Endodermal cell (in vitro differentiated cells): ENCODE measurements at regions not wholly inside any gene's neighbourhood (a gene's known extent, or its start where the extent isn't known, plus 50 kb on each side); places are given as distances from the start of the nearest gene placed in this dataset.

Experiments
- DNase-seq: peaks from one replicate; pipeline ENCODE4 v3.0.0-alpha.2; 2017
- H3K27ac ChIP-seq: 2 replicates; pipeline ENCODE4 v1.5.1; 2013; ENCODE audit warnings: mild to moderate bottlenecking, low read depth, low read length, moderate library complexity
- H3K27me3 ChIP-seq: 2 replicates; pipeline ENCODE4 v1.6.1; 2013; ENCODE audit warnings: mild to moderate bottlenecking, low read length, moderate library complexity; ENCODE audit not compliant: insufficient read depth, control insufficient read depth, poor library complexity, severe bottlenecking
- H3K36me3 ChIP-seq: 2 replicates; pipeline ENCODE4 v1.7.0; 2013; ENCODE audit warnings: mild to moderate bottlenecking, low read length, moderate library complexity; ENCODE audit not compliant: control insufficient read depth, insufficient read depth
- H3K4me1 ChIP-seq: one replicate; pipeline ENCODE4 v1.7.0; 2013; ENCODE audit warnings: low read length; ENCODE audit not compliant: control insufficient read depth, insufficient read depth
- H3K4me3 ChIP-seq: 2 replicates; pipeline ENCODE4 v1.5.1; 2013; ENCODE audit warnings: mild to moderate bottlenecking, low read length, moderate library complexity
- H3K9ac ChIP-seq: 2 replicates; pipeline ENCODE4 v1.6.1; 2013; ENCODE audit warnings: mild to moderate bottlenecking, low read length, moderate library complexity; ENCODE audit not compliant: poor library complexity, severe bottlenecking; ENCODE audit errors: extremely low read depth
- H3K9me3 ChIP-seq: 2 replicates; pipeline ENCODE4 v1.6.1; 2013; ENCODE audit warnings: mild to moderate bottlenecking, low read length, moderate library complexity; ENCODE audit not compliant: control insufficient read depth
- H3K27ac Mint-ChIP-seq: 2 replicates; pipeline ENCODE4 v1.8.0; 2020; ENCODE audit warnings: mixed read lengths
- H3K27me3 Mint-ChIP-seq: 2 replicates; pipeline ENCODE4 v1.8.0; 2021; ENCODE audit warnings: mild to moderate bottlenecking, mixed read lengths; ENCODE audit not compliant: insufficient read depth
- H3K36me3 Mint-ChIP-seq: 2 replicates; pipeline ENCODE4 v1.8.0; 2020; ENCODE audit warnings: low read depth, mixed read lengths
- H3K4me1 Mint-ChIP-seq: 2 replicates; pipeline ENCODE4 v1.8.0; 2020; ENCODE audit warnings: mixed read lengths
- H3K4me3 Mint-ChIP-seq: 2 replicates; pipeline ENCODE4 v1.8.0; 2020; ENCODE audit warnings: mild to moderate bottlenecking, moderate library complexity, mixed read lengths
- H3K9me3 Mint-ChIP-seq: 2 replicates; pipeline ENCODE4 v1.8.0; 2020; ENCODE audit warnings: mild to moderate bottlenecking, mixed read lengths
- WGBS, 2 experiments: methylation state at CpG; one replicate each; pipeline versions ENCODE4 v1.1.5 to v1.1.7; 2013; ENCODE audit warnings: missing lambda C conversion rate in 2 of 2, mixed read lengths in 1 of 2; ENCODE audit not compliant: insufficient coverage in 1 of 2, insufficient read length in 1 of 2; 5-methylcytosine and 5-hydroxymethylcytosine counted together
- TF ChIP-seq, protein P1 (sequence below): fragments of 200-600 bp; sonication (generic); conservative IDR thresholded peaks from 2 replicates; pipeline ENCODE4 v1.5.0; 2021; ENCODE audit warnings: antibody characterized with exemption, mild to moderate bottlenecking

DNA sequence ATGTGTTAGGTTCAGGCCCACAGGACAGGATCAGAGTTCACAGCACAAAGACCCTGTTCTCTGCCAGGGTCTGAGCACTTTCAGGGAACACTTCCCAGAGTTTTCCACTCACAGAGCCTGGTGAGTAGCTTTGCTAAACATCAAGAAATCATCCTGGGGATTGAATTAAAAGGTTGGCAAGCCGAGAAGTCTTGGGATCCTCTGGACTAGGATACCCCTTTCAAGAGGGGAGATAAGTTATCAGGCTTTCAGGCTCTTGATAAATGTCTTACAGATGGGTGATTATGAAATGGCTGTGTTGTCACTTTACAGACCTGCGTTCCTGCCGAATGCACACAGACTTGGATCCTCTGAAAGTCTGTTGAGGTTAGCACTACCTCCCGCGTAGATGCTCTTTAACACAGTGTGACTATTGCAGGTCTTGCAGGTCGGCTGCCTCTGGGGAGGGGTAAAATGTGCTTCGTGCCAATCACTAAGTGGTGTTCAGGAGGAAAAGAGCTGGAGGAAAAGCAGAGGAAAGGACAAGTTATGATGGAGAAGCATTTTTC, 473.5 kb upstream of the AKR1E2 start:
- no peaks in the 10 kb centered on the region for H3K27me3 Mint-ChIP-seq
- Histone ChIP-seq H3K4me3 (peak overlapping the region; percentile 35), H3K9me3 (no peaks in the 10 kb centered on the region), H3K36me3 (no peaks in the 10 kb centered on the region), H3K4me1 (peaks cover 23% of the 10 kb centered on the region), H3K9ac (peak overlapping the region; percentile 41), H3K27ac (no peak overlapping the region), H3K27me3 (no peaks in the 10 kb centered on the region)
- H3K9me3 Mint-ChIP-seq, result no peaks in the 10 kb centered on the region
- peak overlapping the region; percentile 27 for H3K4me3 Mint-ChIP-seq
- H3K36me3 Mint-ChIP-seq, result no peaks in the 10 kb centered on the region
- peaks cover 39% of the 10 kb centered on the region for H3K4me1 Mint-ChIP-seq
- peak overlapping the region; percentile 42 for H3K27ac Mint-ChIP-seq
- TF ChIP-seq, protein P1, sequence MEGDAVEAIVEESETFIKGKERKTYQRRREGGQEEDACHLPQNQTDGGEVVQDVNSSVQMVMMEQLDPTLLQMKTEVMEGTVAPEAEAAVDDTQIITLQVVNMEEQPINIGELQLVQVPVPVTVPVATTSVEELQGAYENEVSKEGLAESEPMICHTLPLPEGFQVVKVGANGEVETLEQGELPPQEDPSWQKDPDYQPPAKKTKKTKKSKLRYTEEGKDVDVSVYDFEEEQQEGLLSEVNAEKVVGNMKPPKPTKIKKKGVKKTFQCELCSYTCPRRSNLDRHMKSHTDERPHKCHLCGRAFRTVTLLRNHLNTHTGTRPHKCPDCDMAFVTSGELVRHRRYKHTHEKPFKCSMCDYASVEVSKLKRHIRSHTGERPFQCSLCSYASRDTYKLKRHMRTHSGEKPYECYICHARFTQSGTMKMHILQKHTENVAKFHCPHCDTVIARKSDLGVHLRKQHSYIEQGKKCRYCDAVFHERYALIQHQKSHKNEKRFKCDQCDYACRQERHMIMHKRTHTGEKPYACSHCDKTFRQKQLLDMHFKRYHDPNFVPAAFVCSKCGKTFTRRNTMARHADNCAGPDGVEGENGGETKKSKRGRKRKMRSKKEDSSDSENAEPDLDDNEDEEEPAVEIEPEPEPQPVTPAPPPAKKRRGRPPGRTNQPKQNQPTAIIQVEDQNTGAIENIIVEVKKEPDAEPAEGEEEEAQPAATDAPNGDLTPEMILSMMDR, result no peak
- peak; percentile 58 for DNase-seq
- WGBS, 2 experiments, result 65 to 73% methylated on average over 6 to 7 of the region's 7 CpGs

DNA sequence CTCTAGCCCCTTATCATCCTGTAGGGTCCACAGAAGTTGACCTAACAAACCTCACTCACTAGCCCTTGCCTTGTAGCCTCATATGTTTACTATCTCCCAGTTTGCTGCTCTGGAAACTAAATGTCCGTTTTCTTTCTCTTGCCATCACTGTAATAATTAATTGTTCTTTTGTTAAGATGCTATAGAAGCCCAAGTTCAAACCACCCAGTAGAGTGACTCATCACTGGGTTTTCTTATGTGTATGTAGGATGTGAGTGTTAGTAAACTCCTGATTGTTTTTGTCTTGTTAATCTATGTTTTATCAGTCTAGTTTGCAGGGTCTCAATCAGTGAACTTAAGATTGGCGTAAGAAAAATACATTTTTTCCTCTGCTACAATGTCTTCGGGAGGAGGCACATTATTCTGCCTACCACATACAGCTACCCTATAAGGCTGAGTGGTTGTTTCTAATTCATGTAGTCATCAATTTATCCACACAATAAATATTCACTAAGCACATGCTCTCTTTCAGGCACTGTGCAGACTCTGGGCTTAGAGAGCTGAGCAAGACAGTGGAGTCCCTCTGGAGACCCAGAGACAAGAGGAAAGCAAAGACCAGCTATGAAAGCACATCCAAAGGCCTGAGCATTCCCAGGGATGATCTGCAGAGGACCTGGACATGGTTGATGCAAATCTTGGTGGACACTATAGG, 474.1 kb upstream of the AKR1E2 start:
- no peaks in the 10 kb centered on the region for H3K36me3 ChIP-seq
- no peak overlapping the region for H3K27ac ChIP-seq
- no peaks in the 10 kb centered on the region for H3K36me3 Mint-ChIP-seq
- WGBS, 2 experiments, result 94 to 100% methylated on average over 2 to 3 of the region's 3 CpGs
- H3K9ac ChIP-seq, result no peak overlapping the region
- TF ChIP-seq, protein P1, result no peak
- H3K4me3 ChIP-seq, result peak overlapping the region; percentile 35
- no peaks in the 10 kb centered on the region for H3K9me3 Mint-ChIP-seq
- DNase-seq, result no peak
- no peak overlapping the region for H3K4me3 Mint-ChIP-seq
- no peaks in the 10 kb centered on the region for H3K27me3 Mint-ChIP-seq
- no peaks in the 10 kb centered on the region for H3K27me3 ChIP-seq
- H3K4me1 Mint-ChIP-seq, result peaks cover 39% of the 10 kb centered on the region
- peak overlapping the region; percentile 42 for H3K27ac Mint-ChIP-seq
- no peaks in the 10 kb centered on the region for H3K9me3 ChIP-seq
- peaks cover 23% of the 10 kb centered on the region for H3K4me1 ChIP-seq

DNA sequence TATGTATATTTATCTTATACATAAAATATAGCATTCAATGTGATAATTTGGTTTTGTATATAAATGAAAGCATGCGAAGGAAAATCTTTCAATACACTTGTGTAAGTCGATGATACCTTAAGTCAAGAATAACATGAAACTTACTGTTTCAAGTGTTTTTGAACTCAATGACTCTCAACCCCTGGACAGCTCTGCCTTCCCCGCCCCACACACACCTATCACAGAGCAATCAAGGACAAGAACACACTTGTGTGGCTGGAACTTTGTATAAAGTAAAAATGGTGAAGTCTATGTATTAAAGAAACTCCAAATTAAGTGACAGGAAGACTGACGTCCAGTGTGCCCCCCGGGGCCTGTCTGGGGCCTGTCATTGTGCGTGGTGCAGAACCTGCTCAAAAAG, 478.6 kb upstream of the AKR1E2 start:
- Mint-ChIP-seq H3K9me3 (no peaks in the 10 kb centered on the region), H3K27me3 (no peaks in the 10 kb centered on the region)

More for the DNA sequence above, 478.6 kb upstream of the AKR1E2 start:
- no peak overlapping the region for H3K9ac ChIP-seq
- peaks cover 10% of the 10 kb centered on the region for H3K4me1 ChIP-seq
- H3K9me3 ChIP-seq, result no peaks in the 10 kb centered on the region
- 87 to 96% methylated on average over 5 of the region's 6 CpGs for WGBS, 2 experiments
- H3K27me3 ChIP-seq, result no peaks in the 10 kb centered on the region
- H3K27ac ChIP-seq, result no peak overlapping the region
- H3K4me3 ChIP-seq, result no peak overlapping the region
- H3K4me1 Mint-ChIP-seq, result peaks cover 15% of the 10 kb centered on the region
- no peak overlapping the region for H3K27ac Mint-ChIP-seq
- no peaks in the 10 kb centered on the region for H3K36me3 Mint-ChIP-seq
- TF ChIP-seq, protein P1, result no peak
- H3K36me3 ChIP-seq, result no peaks in the 10 kb centered on the region
- H3K4me3 Mint-ChIP-seq, result no peak overlapping the region
- DNase-seq, result no peak
